H9 (cell line): ENCODE measurements at regions not wholly inside any gene's neighbourhood (a gene's known extent, or its start where the extent isn't known, plus 50 kb on each side); places are given as distances from the start of the nearest gene placed in this dataset.

ENCODE experiments used
- DNase-seq: peaks from one replicate; pipeline ENCODE4 v3.0.0-alpha.2; 2017
- H2AFZ ChIP-seq: one replicate; pipeline ENCODE4 v1.6.1; 2013; ENCODE audit warnings: mild to moderate bottlenecking, low read length, control low read depth, moderate library complexity
- H2AK5ac ChIP-seq: 2 replicates; pipeline ENCODE4 v1.6.1; 2013; ENCODE audit warnings: low read length, control low read depth, mixed read lengths; ENCODE audit not compliant: insufficient read length
- H2BK120ac ChIP-seq: one replicate; pipeline ENCODE4 v1.6.1; 2013; ENCODE audit warnings: low read depth, mild to moderate bottlenecking, low read length, control low read depth, inconsistent platforms; ENCODE audit not compliant: poor library complexity, severe bottlenecking
- H2BK12ac ChIP-seq: 2 replicates; pipeline ENCODE4 v1.6.1; 2013; ENCODE audit warnings: low read length, control low read depth, mixed read lengths, low read depth; ENCODE audit not compliant: insufficient read length
- H2BK15ac ChIP-seq: 2 replicates; pipeline ENCODE4 v1.6.1; 2013; ENCODE audit warnings: low read depth, low read length, control low read depth
- H2BK20ac ChIP-seq: one replicate; pipeline ENCODE4 v1.6.1; 2013; ENCODE audit warnings: low read depth, mild to moderate bottlenecking, low read length, control low read depth, inconsistent platforms; ENCODE audit not compliant: poor library complexity, severe bottlenecking
- H2BK5ac ChIP-seq: 2 replicates; pipeline ENCODE4 v1.6.1; 2013; ENCODE audit warnings: low read length, control low read depth, mixed read lengths; ENCODE audit not compliant: insufficient read length
- H3K14ac ChIP-seq: 2 replicates; pipeline ENCODE4 v1.6.1; 2013; ENCODE audit warnings: low read length, control low read depth; ENCODE audit not compliant: insufficient read depth
- H3K18ac ChIP-seq: 2 replicates; pipeline ENCODE4 v1.6.1; 2013; ENCODE audit warnings: low read depth, mild to moderate bottlenecking, mixed read lengths, low read length, control low read depth; ENCODE audit not compliant: insufficient read length
- H3K23ac ChIP-seq: 2 replicates; pipeline ENCODE4 v1.6.1; 2013; ENCODE audit warnings: low read length, control low read depth, mixed read lengths, low read depth; ENCODE audit not compliant: insufficient read length
- H3K23me2 ChIP-seq: 2 replicates; pipeline ENCODE4 v1.6.1; 2013; ENCODE audit warnings: low read depth, mild to moderate bottlenecking, mixed read lengths, low read length, control low read depth; ENCODE audit not compliant: insufficient read length, poor library complexity, severe bottlenecking
- H3K27ac ChIP-seq: 2 replicates; pipeline ENCODE4 v1.5.1; 2013; ENCODE audit warnings: low read length, control low read depth, mixed read lengths, low read depth; ENCODE audit not compliant: insufficient read length
- H3K27me3 ChIP-seq: 2 replicates; pipeline ENCODE4 v1.6.1; 2013; ENCODE audit warnings: low read length, control low read depth, inconsistent platforms; ENCODE audit not compliant: insufficient read depth
- H3K4ac ChIP-seq: 2 replicates; pipeline ENCODE4 v1.6.1; 2013; ENCODE audit warnings: low read depth, mild to moderate bottlenecking, control low read depth, inconsistent platforms, low read length, moderate library complexity
- H3K4me1 ChIP-seq: 2 replicates; pipeline ENCODE4 v1.6.1; 2013; ENCODE audit warnings: low read length, control low read depth, inconsistent platforms; ENCODE audit not compliant: insufficient read depth
- H3K4me2 ChIP-seq: 2 replicates; pipeline ENCODE4 v1.6.1; 2013; ENCODE audit warnings: low read length, control low read depth, mixed read lengths; ENCODE audit not compliant: insufficient read length, insufficient read depth
- H3K56ac ChIP-seq: 2 replicates; pipeline ENCODE4 v1.6.1; 2013; ENCODE audit warnings: low read depth, mild to moderate bottlenecking, mixed read lengths, low read length, control low read depth; ENCODE audit not compliant: insufficient read length
- H3K79me1 ChIP-seq: 2 replicates; pipeline ENCODE4 v1.6.1; 2013; ENCODE audit warnings: low read depth, mild to moderate bottlenecking, moderate library complexity, low read length, control low read depth, inconsistent platforms; ENCODE audit not compliant: insufficient read depth, poor library complexity, severe bottlenecking
- H3K79me2 ChIP-seq: 2 replicates; pipeline ENCODE4 v1.6.1; 2013; ENCODE audit warnings: low read length, control low read depth, inconsistent platforms; ENCODE audit not compliant: insufficient read depth
- H3K9ac ChIP-seq: 2 replicates; pipeline ENCODE4 v1.6.1; 2013; ENCODE audit warnings: low read length, control low read depth, mixed read lengths; ENCODE audit not compliant: insufficient read length; ENCODE audit errors: extremely low read depth
- H3K9me3 ChIP-seq: one replicate; pipeline ENCODE4 v1.6.1; 2013; ENCODE audit warnings: low read depth, low read length, inconsistent platforms; ENCODE audit not compliant: control insufficient read depth
- H3T11ph ChIP-seq: one replicate; pipeline ENCODE4 v1.6.1; 2013; ENCODE audit warnings: mild to moderate bottlenecking, low read length, control low read depth, inconsistent platforms
- H4K20me1 ChIP-seq: one replicate; pipeline ENCODE4 v1.6.1; 2013; ENCODE audit not compliant: control insufficient read depth, insufficient read length, insufficient read depth
- H4K5ac ChIP-seq: 2 replicates; pipeline ENCODE4 v1.6.1; 2013; ENCODE audit warnings: low read depth, mild to moderate bottlenecking, mixed read lengths, low read length, control low read depth; ENCODE audit not compliant: insufficient read length
- H4K8ac ChIP-seq: replicated peaks from 2 replicates; pipeline ENCODE4 v1.6.1; 2013; ENCODE audit warnings: low read length, control low read depth, mixed read lengths, low read depth; ENCODE audit not compliant: insufficient read length
- H4K91ac ChIP-seq: 2 replicates; pipeline ENCODE4 v1.6.1; 2013; ENCODE audit warnings: low read depth, mild to moderate bottlenecking, moderate library complexity, mixed read lengths, low read length, control low read depth; ENCODE audit not compliant: insufficient read length
- H3K27ac Mint-ChIP-seq, 3 experiments: 2 replicates in 2 of 3; 3 replicates in 1 of 3; pipeline ENCODE4 v1.8.0; 2020 to 2021; ENCODE audit warnings: mixed read lengths in 3 of 3, mild to moderate bottlenecking in 1 of 3, moderate library complexity in 1 of 3
- H3K27me3 Mint-ChIP-seq: 2 replicates; pipeline ENCODE4 v1.8.0; 2021; ENCODE audit warnings: low read depth, mild to moderate bottlenecking, moderate library complexity, mixed read lengths
- H3K36me3 Mint-ChIP-seq, 3 experiments: 2 replicates in 2 of 3; 3 replicates in 1 of 3; pipeline ENCODE4 v1.8.0; 2020 to 2021; ENCODE audit warnings: low read depth in 3 of 3, mixed read lengths in 3 of 3; ENCODE audit not compliant: insufficient read depth in 1 of 3
- H3K4me1 Mint-ChIP-seq, 2 experiments: 2 replicates each; pipeline ENCODE4 v1.8.0; 2020; ENCODE audit warnings: mixed read lengths in 2 of 2
- H3K4me3 Mint-ChIP-seq, 2 experiments: 2 replicates in 1 of 2; 3 replicates in 1 of 2; pipeline ENCODE4 v1.8.0; 2020 to 2021; ENCODE audit warnings: mild to moderate bottlenecking in 2 of 2, mixed read lengths in 2 of 2, moderate library complexity in 1 of 2
- H3K9me3 Mint-ChIP-seq, 2 experiments: 2 replicates in 1 of 2; 3 replicates in 1 of 2; pipeline ENCODE4 v1.8.0; 2020; ENCODE audit warnings: mild to moderate bottlenecking in 2 of 2, mixed read lengths in 2 of 2, moderate library complexity in 1 of 2
- CTCF ChIP-seq: fragments of 200-600 bp; sonication (generic); conservative IDR thresholded peaks from 3 replicates; pipeline ENCODE4 v1.8.0; 2021; ENCODE audit warnings: antibody characterized with exemption, mild to moderate bottlenecking
- WGBS: extraction: QIAGEN DNeasy Blood & Tissue Kit; methylation state at CpG from one replicate; pipeline ENCODE4 v1.1.7; 2013; ENCODE audit warnings: missing lambda C conversion rate, low lambda C conversion rate, mixed read lengths; ENCODE audit not compliant: insufficient read length; ENCODE audit errors: extremely low coverage; 5-methylcytosine and 5-hydroxymethylcytosine counted together

DNA sequence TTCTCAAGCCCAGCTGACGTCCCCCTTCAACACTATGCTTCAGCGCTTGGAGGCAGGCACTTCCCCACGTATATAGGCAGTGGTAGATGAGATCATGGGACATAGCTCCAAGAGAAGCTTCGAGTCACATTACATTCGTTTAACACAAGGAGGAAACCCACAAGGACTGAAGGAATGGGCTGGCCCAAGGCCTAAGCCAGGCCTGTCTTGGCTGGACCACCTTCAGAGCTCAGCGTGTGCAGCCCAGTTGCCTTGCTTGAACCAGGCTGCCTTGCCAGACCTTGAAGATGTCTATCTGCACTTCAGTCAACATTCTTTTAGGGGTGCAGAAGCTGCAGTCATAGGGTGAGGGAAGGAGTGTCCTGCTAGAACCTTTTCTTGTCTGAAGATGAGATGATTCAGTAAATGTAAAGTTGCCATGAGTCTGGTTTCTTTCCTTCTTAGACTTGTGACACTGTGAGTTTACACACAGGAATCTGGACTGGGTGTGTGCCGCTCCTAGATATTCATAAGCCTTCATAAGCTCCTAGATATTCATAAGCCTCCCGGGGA lies 144.1 kb upstream of the RBPJ start:
- no peak overlapping the region for H2BK120ac ChIP-seq
- H3K27me3 ChIP-seq: no peaks in the 10 kb centered on the region
- H3K27ac ChIP-seq: no peak overlapping the region
- no peak overlapping the region for H3T11ph ChIP-seq
- no peak overlapping the region for H4K91ac ChIP-seq
- H3K23ac ChIP-seq: no peak overlapping the region
- no peak for DNase-seq
- no peak overlapping the region for H3K56ac ChIP-seq
- no peak overlapping the region for H3K4ac ChIP-seq
- H4K20me1 ChIP-seq: no peaks in the 10 kb centered on the region
- no peak for TF ChIP-seq CTCF
- H3K79me1 ChIP-seq: no peaks in the 10 kb centered on the region
- H3K9ac ChIP-seq: no peak overlapping the region
- H3K4me1 ChIP-seq: no peaks in the 10 kb centered on the region; the same call in 1 of the 2 replicates
- Mint-ChIP-seq H3K4me1 (peaks cover 5 to 16% of the 10 kb centered on the region in 2 experiments), H3K9me3 (peaks cover 0 to 2% of the 10 kb centered on the region in 2 experiments; a peak in 3 of 5 replicates), H3K4me3 (no peak overlapping the region), H3K36me3 (no peaks in the 10 kb centered on the region), H3K27me3 (no peaks in the 10 kb centered on the region), H3K27ac (peak overlapping the region in 2 of 3 experiments; percentile 74 to 88; a peak in 2 of 7 replicates)
- H3K9me3 ChIP-seq: no peaks in the 10 kb centered on the region
- no CpG with 5 or more reads among the region's 8 CpGs for WGBS
- H3K14ac ChIP-seq: no peak overlapping the region
- H3K23me2 ChIP-seq: no peaks in the 10 kb centered on the region
- no peak overlapping the region for H2AK5ac ChIP-seq
- no peak overlapping the region for H3K4me2 ChIP-seq
- no peak overlapping the region for H2BK15ac ChIP-seq
- no peak overlapping the region for H2BK12ac ChIP-seq
- no peak overlapping the region for H2BK5ac ChIP-seq
- no peak overlapping the region for H2BK20ac ChIP-seq
- H3K79me2 ChIP-seq: no peaks in the 10 kb centered on the region
- no peak overlapping the region for H4K5ac ChIP-seq
- no peak overlapping the region for H3K18ac ChIP-seq
- no peak overlapping the region for H2AFZ ChIP-seq
- H4K8ac ChIP-seq: no peak overlapping the region
